ENCODE measurements at regions not wholly inside any gene's neighbourhood (a gene's known extent, or its start where the extent isn't known, plus 50 kb on each side); places are given as distances from the start of the nearest gene placed in this dataset.
"Not testable (repeated sequence)": the region's sequence is repeated elsewhere in the genome, so short reads cannot be mapped to it uniquely, and the experiment has no call there.

DNA sequence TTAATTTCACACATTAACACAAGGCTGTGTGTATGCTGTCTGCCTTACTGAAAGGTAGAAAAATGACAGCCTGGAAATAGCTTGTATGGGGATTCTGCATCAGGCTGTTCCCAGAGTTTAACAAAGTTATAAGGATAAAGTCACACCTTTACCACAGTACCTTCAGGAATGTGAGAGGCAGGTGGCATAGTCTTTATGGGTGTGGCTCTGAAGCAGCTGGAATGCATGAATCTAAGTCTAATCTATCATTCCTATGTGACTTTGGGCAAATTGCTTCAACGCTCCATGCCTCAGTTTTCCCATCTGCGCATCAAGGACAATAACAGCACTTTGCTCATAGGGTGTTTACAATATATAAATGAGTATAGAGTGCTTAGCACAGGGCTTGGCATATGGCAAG, 84.2 kb upstream of the EGFL6 start:
- Histone ChIP-seq H3K4me1 (no peaks in the 10 kb centered on the region), H3K9me3 (no peaks in the 10 kb centered on the region), H3K27ac (no peak overlapping the region), H3K27me3 (no peaks in the 10 kb centered on the region), H3K4me3 (replicated peaks in 1 of 3) (no peak overlapping the region), H3K36me3 (no peaks in the 10 kb centered on the region)
- DNase-seq: no peak
- 87 to 100% methylated on average over 2 of the region's 2 CpGs for WGBS, 2 donors
- intact Hi-C loops (cut with DNase I): loop anchor here (5.0 to 10.0 kb wide), 2 partner anchors 510 to 538 kb away; partner anchors contain the start of gene TMSB4X
- TF ChIP-seq, protein P1, sequence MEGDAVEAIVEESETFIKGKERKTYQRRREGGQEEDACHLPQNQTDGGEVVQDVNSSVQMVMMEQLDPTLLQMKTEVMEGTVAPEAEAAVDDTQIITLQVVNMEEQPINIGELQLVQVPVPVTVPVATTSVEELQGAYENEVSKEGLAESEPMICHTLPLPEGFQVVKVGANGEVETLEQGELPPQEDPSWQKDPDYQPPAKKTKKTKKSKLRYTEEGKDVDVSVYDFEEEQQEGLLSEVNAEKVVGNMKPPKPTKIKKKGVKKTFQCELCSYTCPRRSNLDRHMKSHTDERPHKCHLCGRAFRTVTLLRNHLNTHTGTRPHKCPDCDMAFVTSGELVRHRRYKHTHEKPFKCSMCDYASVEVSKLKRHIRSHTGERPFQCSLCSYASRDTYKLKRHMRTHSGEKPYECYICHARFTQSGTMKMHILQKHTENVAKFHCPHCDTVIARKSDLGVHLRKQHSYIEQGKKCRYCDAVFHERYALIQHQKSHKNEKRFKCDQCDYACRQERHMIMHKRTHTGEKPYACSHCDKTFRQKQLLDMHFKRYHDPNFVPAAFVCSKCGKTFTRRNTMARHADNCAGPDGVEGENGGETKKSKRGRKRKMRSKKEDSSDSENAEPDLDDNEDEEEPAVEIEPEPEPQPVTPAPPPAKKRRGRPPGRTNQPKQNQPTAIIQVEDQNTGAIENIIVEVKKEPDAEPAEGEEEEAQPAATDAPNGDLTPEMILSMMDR (IDR thresholded peaks at IDR 0.05): no peak

DNA sequence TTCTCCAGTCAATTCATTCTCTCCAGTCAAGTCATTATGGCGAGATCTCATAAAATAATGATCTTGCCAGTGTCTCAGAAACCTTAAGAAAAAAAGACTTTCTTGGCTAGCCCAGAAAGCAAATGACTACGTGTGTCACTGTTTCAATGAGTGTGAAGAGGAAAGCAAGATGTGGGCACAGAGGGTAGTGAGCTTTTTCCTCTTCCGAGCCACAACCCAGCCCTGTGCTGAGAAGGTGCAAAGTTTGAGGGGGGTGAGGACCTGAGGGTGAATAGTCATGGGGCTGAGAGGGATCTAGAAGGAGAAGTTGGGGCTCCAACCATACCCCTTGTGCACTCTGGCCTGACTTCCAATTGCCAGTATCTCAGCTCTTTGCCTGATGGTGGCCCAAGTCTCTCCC, 85.6 kb upstream of the EGFL6 start:
- Histone ChIP-seq H3K9me3 (no peaks in the 10 kb centered on the region), H3K36me3 (no peaks in the 10 kb centered on the region), H3K27me3 (no peaks in the 10 kb centered on the region), H3K4me1 (no peaks in the 10 kb centered on the region), H3K4me3 (replicated peaks in 1 of 3) (no peak overlapping the region), H3K27ac (no peak overlapping the region)
- 93 to 100% methylated on average over 3 of the region's 3 CpGs for WGBS, 2 donors
- DNase-seq: no peak
- no peak for TF ChIP-seq POLR2A (IDR thresholded peaks at IDR 0.05)
- TF ChIP-seq, protein P1 (IDR thresholded peaks at IDR 0.05): no peak
- intact Hi-C loops (cut with DNase I): loop anchor here (10.0 kb wide), 1 partner anchor 509 kb away; the partner anchor contains the start of gene TMSB4X

DNA sequence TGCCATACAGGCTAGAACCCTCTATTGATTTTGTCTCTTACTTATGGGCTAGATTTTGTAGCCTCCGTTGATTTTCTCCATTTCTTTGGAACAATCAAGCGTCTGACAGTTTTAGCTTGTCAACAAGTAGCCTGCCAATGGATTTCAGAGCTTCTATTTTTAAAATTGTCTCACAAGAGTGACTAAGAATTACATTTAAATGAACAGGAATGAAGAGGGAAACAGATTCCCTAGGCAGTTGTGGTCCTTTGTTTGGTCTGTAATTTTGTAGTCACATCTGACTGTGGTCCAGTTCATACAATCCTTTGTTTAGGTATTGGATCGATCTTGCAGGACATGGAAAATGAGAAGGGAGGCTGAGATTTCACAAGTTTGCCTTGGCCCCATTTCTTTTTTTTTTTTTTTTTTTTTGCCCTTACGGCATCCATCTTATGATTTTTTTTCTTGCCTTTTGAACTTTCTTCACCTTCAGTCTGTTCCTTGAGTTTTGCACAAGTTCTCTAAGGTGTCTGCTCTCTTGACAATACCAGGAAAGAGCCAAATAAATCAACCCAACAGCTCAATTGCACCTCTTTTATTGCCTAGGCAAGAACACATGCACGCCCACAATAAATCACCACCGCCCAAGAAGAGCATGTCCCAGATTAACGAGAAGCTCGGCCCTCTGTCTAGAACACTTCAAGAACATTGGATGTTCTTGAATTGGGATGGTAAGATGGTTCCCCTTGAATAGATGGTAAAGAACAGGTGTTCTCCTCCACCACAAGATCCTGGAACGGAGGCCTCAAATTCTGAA, 86.5 kb upstream of the EGFL6 start:
- no peaks in the 10 kb centered on the region for H3K4me1 ChIP-seq
- no peaks in the 10 kb centered on the region for H3K9me3 ChIP-seq
- H3K27me3 ChIP-seq: no peaks in the 10 kb centered on the region
- TF ChIP-seq, protein P1 (IDR thresholded peaks at IDR 0.05): no peak
- TF ChIP-seq POLR2A (IDR thresholded peaks at IDR 0.05): no peak
- intact Hi-C loops (cut with DNase I): loop anchor here (10.0 kb wide), 1 partner anchor 508 kb away; the partner anchor contains the start of gene TMSB4X
- no peak for DNase-seq
- no peak overlapping the region for H3K27ac ChIP-seq
- WGBS, 2 donors: 83 to 84% methylated on average over 9 of the region's 9 CpGs
- no peak overlapping the region for H3K4me3 ChIP-seq (replicated peaks in 1 of 3)
- no peaks in the 10 kb centered on the region for H3K36me3 ChIP-seq

DNA sequence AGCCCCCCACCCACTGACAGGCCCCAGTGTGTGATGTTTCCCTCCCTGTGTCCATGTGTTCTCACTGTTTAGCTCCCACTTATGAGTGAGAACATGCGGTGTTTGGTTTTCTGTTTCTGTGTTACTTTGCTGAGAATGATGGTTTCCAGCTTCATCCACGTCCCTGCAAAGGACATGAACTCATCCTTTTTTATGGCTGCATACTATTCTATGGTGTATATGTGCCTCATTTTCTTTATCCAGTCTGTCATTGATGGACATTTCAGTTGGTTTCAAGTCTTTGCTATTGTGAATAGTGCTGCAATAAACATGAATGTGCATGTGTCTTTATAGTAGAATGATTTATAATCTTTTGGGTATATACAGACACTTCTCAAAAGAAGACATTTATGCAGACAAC, 88.6 kb upstream of the EGFL6 start:
- not testable (repeated sequence) for H3K27ac ChIP-seq; H3K36me3 ChIP-seq; DNase-seq; H3K27me3 ChIP-seq; H3K4me3 ChIP-seq (replicated peaks in 1 of 3); H3K4me1 ChIP-seq; H3K9me3 ChIP-seq
- intact Hi-C loops (cut with DNase I): loop anchor here (10.0 kb wide), 1 partner anchor 506 kb away; the partner anchor contains the start of gene TMSB4X
- 97% methylated on average over 2 of the region's 2 CpGs for WGBS, 2 donors

DNA sequence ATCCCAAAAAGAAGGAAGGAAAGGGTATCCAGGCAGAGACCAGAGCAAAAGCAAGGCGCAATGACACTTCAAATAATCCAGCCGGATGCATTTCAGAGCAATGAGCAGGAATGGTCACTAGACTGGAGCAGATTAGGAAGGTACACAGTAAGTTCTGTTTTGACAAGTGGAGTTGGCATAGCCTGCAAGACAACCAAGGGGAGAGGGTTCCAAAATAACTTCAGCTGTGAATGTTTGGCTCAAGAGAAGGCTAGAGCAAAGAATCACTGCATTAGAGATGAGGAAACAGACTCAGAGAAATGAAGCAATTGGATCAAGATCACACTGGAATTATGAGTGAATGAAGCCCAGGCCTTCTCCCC, 90.0 kb upstream of the EGFL6 start:
- Histone ChIP-seq H3K4me1 (no peaks in the 10 kb centered on the region), H3K27me3 (no peaks in the 10 kb centered on the region), H3K4me3 (replicated peaks in 1 of 3) (no peak overlapping the region), H3K27ac (no peak overlapping the region), H3K36me3 (no peaks in the 10 kb centered on the region), H3K9me3 (no peaks in the 10 kb centered on the region)
- no peak for TF ChIP-seq POLR2A (IDR thresholded peaks at IDR 0.05)
- TF ChIP-seq, protein P1 (IDR thresholded peaks at IDR 0.05): no peak
- no peak for DNase-seq
- intact Hi-C loops (cut with DNase I): no loop called here
- WGBS, 2 donors: 58 to 72% methylated on average over 2 of the region's 2 CpGs
